HG02870 (cell line): ENCODE measurements at regions not wholly inside any gene's neighbourhood (a gene's known extent, or its start where the extent isn't known, plus 50 kb on each side); places are given as distances from the start of the nearest gene placed in this dataset.

Source experiments
- ATAC-seq: cut with Tn5 transposase; IDR thresholded peaks from one replicate; pipeline ENCODE4 v1.9.1; 2021; ENCODE audit warnings: mild to moderate bottlenecking, moderate library complexity; ENCODE audit not compliant: unreplicated experiment

- ATAC-seq: no peak
These were observed 86.6 kb upstream of the STXBP5 start for GRCh38 chr6:147117580-147117979.

GRCh38 chr6:147119310-147119709 lies 84.9 kb upstream of the STXBP5 start:
- ATAC-seq: no peak

- ATAC-seq: no peak
These were observed 81.4 kb upstream of the STXBP5 start for GRCh38 chr6:147122823-147123222.

- no peak for ATAC-seq
These were observed 77.6 kb upstream of the STXBP5 start for GRCh38 chr6:147126618-147127022.

GRCh38 chr6:147127587-147127986 lies 76.6 kb upstream of the STXBP5 start:
- no peak for ATAC-seq

- ATAC-seq: no peak
These were observed 76.2 kb upstream of the STXBP5 start for GRCh38 chr6:147128056-147128455.

- no peak for ATAC-seq
These were observed 72.6 kb upstream of the STXBP5 start for GRCh38 chr6:147131532-147132128.

GRCh38 chr6:147132889-147133288 lies 71.3 kb upstream of the STXBP5 start:
- ATAC-seq: no peak

GRCh38 chr6:147133669-147134068 lies 70.5 kb upstream of the STXBP5 start:
- ATAC-seq: no peak

GRCh38 chr6:147135211-147135681 lies 69.0 kb upstream of the STXBP5 start:
- no peak for ATAC-seq

- ATAC-seq: no peak
These were observed 68.2 kb upstream of the STXBP5 start for GRCh38 chr6:147136057-147136456.

- ATAC-seq: no peak
These were observed 66.2 kb upstream of the STXBP5 start for GRCh38 chr6:147137986-147138385.

- no peak for ATAC-seq
These were observed 65.4 kb upstream of the STXBP5 start for GRCh38 chr6:147138835-147139234.

GRCh38 chr6:147141711-147142308 lies 62.4 kb upstream of the STXBP5 start:
- no peak for ATAC-seq

- no peak for ATAC-seq
These were observed 61.5 kb upstream of the STXBP5 start for GRCh38 chr6:147142684-147143245.

- ATAC-seq: no peak
These were observed 55.1 kb upstream of the STXBP5 start for GRCh38 chr6:147149092-147149491.

GRCh38 chr6:147149826-147150225 lies 54.4 kb upstream of the STXBP5 start:
- no peak for ATAC-seq

- no peak for ATAC-seq
These were observed 53.9 kb upstream of the STXBP5 start for GRCh38 chr6:147150293-147150692.
